ENCODE measurements at regions not wholly inside any gene's neighbourhood (a gene's known extent, or its start where the extent isn't known, plus 50 kb on each side); places are given as distances from the start of the nearest gene placed in this dataset.

- Histone ChIP-seq H3K27ac (no peak overlapping the region), H3K9me3 (no peaks in the 10 kb centered on the region), H3K36me3 (no peaks in the 10 kb centered on the region), H3K27me3 (no peaks in the 10 kb centered on the region), H3K4me1 (no peaks in the 10 kb centered on the region), H3K4me3 (replicated peaks in 1 of 3) (no peak overlapping the region)
- DNase-seq, result no peak
- TF ChIP-seq, protein P1, sequence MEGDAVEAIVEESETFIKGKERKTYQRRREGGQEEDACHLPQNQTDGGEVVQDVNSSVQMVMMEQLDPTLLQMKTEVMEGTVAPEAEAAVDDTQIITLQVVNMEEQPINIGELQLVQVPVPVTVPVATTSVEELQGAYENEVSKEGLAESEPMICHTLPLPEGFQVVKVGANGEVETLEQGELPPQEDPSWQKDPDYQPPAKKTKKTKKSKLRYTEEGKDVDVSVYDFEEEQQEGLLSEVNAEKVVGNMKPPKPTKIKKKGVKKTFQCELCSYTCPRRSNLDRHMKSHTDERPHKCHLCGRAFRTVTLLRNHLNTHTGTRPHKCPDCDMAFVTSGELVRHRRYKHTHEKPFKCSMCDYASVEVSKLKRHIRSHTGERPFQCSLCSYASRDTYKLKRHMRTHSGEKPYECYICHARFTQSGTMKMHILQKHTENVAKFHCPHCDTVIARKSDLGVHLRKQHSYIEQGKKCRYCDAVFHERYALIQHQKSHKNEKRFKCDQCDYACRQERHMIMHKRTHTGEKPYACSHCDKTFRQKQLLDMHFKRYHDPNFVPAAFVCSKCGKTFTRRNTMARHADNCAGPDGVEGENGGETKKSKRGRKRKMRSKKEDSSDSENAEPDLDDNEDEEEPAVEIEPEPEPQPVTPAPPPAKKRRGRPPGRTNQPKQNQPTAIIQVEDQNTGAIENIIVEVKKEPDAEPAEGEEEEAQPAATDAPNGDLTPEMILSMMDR (IDR thresholded peaks at IDR 0.05), result no peak
- TF ChIP-seq POLR2A (IDR thresholded peaks at IDR 0.05), result no peak
- intact Hi-C loops (cut with DNase I), result no loop called here
Measured at GRCh38 chr5:120394259-120394658, 69.8 kb upstream of the PRR16 start.

DNA sequence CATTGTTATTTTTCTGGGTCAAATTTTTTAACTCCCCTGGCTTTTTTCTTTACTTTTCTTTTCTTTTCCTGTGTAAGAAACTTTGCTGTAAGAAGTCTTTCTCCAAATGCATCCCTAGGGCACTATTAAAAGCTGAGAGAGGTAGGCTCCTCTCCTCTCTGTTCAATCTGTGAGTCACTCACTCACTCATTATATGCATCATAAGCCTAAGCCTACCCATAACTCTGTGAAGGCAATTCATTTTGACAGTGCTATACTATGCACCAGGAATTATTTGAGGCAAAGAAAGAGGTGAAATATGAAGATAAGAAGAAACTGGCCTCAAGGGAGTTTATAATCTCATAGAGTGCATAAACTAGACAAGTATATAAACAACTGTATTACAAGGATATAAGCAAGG, 67.9 kb upstream of the PRR16 start:
- no peak for DNase-seq
- intact Hi-C loops (cut with DNase I), result no loop called here
- Histone ChIP-seq H3K36me3 (no peaks in the 10 kb centered on the region), H3K9me3 (no peaks in the 10 kb centered on the region), H3K27me3 (no peaks in the 10 kb centered on the region), H3K4me3 (replicated peaks in 1 of 3) (no peak overlapping the region), H3K27ac (no peak overlapping the region), H3K4me1 (no peaks in the 10 kb centered on the region)
- TF ChIP-seq, protein P1 (IDR thresholded peaks at IDR 0.05), result no peak
- TF ChIP-seq POLR2A (IDR thresholded peaks at IDR 0.05), result no peak

DNA sequence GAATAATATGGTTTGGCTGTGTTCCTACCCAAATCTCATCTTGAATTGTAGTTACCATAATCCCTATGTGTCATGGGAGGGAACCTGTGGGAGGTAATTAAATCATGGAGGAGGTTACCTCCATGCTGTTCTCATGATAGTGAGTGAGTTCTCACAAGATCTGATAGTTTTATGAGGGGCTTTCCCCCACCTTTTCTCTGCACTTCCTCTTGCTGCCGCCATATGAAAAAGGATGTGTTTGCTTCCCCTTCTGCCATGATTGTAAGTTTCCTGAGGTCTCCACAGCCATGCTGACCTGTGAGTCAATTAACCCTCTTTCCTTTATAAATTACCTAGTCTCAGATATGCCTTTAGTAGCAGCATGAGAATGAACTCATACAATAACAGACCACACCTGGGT, 63.7 kb upstream of the PRR16 start:
- WGBS, 2 donors, result 89 to 91% methylated on average over 1 of the region's 1 CpG
- H3K27me3 ChIP-seq, result no peaks in the 10 kb centered on the region
- H3K27ac ChIP-seq, result no peak overlapping the region
- no peaks in the 10 kb centered on the region for H3K36me3 ChIP-seq
- TF ChIP-seq, protein P1 (IDR thresholded peaks at IDR 0.05), result no peak
- no peak for TF ChIP-seq POLR2A (IDR thresholded peaks at IDR 0.05)
- intact Hi-C loops (cut with DNase I), result no loop called here
- no peaks in the 10 kb centered on the region for H3K4me1 ChIP-seq
- no peak overlapping the region for H3K4me3 ChIP-seq (replicated peaks in 1 of 3)
- no peaks in the 10 kb centered on the region for H3K9me3 ChIP-seq
- no peak for DNase-seq

DNA sequence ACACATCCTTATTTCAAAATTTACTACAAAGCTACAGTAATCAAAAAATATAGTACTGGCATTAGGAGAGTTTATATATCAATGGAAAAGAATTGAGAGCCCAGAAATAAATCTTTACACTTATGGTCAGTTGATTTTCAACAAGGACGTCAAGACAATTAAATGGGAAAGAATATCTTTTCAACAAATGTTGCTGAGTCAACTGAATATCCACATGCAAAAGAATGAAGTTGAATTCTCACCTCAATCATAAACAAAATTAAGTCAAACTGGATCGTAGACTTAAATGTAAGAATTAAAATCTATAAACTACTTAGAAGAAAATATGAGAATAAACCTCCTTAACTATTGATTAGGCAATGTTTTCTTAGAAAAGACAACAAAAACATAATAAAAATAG, 61.5 kb upstream of the PRR16 start:
- no peak for DNase-seq
- WGBS, 2 donors, result 92 to 97% methylated on average over 2 of the region's 2 CpGs
- H3K27ac ChIP-seq, result no peak overlapping the region
- no peaks in the 10 kb centered on the region for H3K9me3 ChIP-seq
- H3K4me1 ChIP-seq, result no peaks in the 10 kb centered on the region
- TF ChIP-seq, protein P1 (IDR thresholded peaks at IDR 0.05), result no peak
- TF ChIP-seq POLR2A (IDR thresholded peaks at IDR 0.05), result no peak
- H3K4me3 ChIP-seq (replicated peaks in 1 of 3), result no peak overlapping the region
- H3K36me3 ChIP-seq, result no peaks in the 10 kb centered on the region
- intact Hi-C loops (cut with DNase I), result no loop called here
- H3K27me3 ChIP-seq, result no peaks in the 10 kb centered on the region

GRCh38 chr5:120405286-120405864, 58.7 kb upstream of the PRR16 start:
- intact Hi-C loops (cut with DNase I), result no loop called here
- WGBS, 2 donors, result 85 to 86% methylated on average over 1 of the region's 1 CpG
- TF ChIP-seq POLR2A (IDR thresholded peaks at IDR 0.05), result no peak
- TF ChIP-seq, protein P1 (IDR thresholded peaks at IDR 0.05), result no peak
- H3K4me1 ChIP-seq, result no peaks in the 10 kb centered on the region
- H3K27ac ChIP-seq, result no peak overlapping the region
- H3K4me3 ChIP-seq (replicated peaks in 1 of 3), result no peak overlapping the region
- DNase-seq, result no peak
- no peaks in the 10 kb centered on the region for H3K36me3 ChIP-seq
- H3K9me3 ChIP-seq, result no peaks in the 10 kb centered on the region
- no peaks in the 10 kb centered on the region for H3K27me3 ChIP-seq
